K562 (cell line): ENCODE measurements at regions not wholly inside any gene's neighbourhood (a gene's known extent, or its start where the extent isn't known, plus 50 kb on each side); places are given as distances from the start of the nearest gene placed in this dataset.

Experiments
- CEBPG ChIP-seq, 3 experiments: fragments of 200-800 bp in 1 of 3; sonication (Bioruptor generic) in 1 of 3; sonication (generic) in 1 of 3; formaldehyde crosslinking in 1 of 3; IDR thresholded peaks in 2 of 3; conservative IDR thresholded peaks in 1 of 3; 2 replicates each; pipeline versions ENCODE4 v1.6.1 to v1.8.0; 2016 to 2022; ENCODE audit warnings: missing compliant biosample characterization in 2 of 3, missing genetic modification characterization in 2 of 3, mild to moderate bottlenecking in 1 of 3, missing genetic modification reagents in 1 of 3
- JUND ChIP-seq, 2 experiments: IDR thresholded peaks; 2 replicates in 1 of 2; 3 replicates in 1 of 2; pipeline ENCODE4 v1.6.1; 2011; ENCODE audit warnings: borderline replicate concordance in 2 of 2, low read depth in 2 of 2, low read length in 2 of 2, improper control_type of control experiment in 1 of 2, missing biosample characterization in 1 of 2, missing genetic modification characterization in 1 of 2, missing genetic modification reagents in 1 of 2
- MAZ ChIP-seq, 2 experiments: fragments of 450-650 bp in 1 of 2; sonication (generic) in 1 of 2; formaldehyde crosslinking; IDR thresholded peaks in 1 of 2; conservative IDR thresholded peaks in 1 of 2; 2 replicates each; pipeline versions ENCODE4 v1.4.0 to v1.5.0; 2020; ENCODE audit warnings: mild to moderate bottlenecking in 1 of 2, missing genetic modification reagents in 1 of 2
- MEIS2 ChIP-seq: fragments of 450-650 bp; IDR thresholded peaks from 2 replicates; pipeline ENCODE4 v1.6.1; 2014; ENCODE audit warnings: mild to moderate bottlenecking; ENCODE audit not compliant: partially characterized antibody
- SOX6 ChIP-seq: fragments of 450-650 bp; IDR thresholded peaks from 2 replicates; pipeline ENCODE4 v1.6.1; 2014; ENCODE audit warnings: mild to moderate bottlenecking
- TAF1 ChIP-seq: IDR thresholded peaks from 2 replicates; pipeline ENCODE4 v1.6.1; 2011; ENCODE audit warnings: mild to moderate bottlenecking, low read length, moderate library complexity; ENCODE audit not compliant: insufficient read depth, control insufficient read depth, severe bottlenecking; ENCODE audit errors: extremely low read depth
- TCF3 ChIP-seq: sonication (generic); formaldehyde crosslinking; IDR thresholded peaks from 2 replicates; pipeline ENCODE4 v1.4.0; 2020; ENCODE audit warnings: mild to moderate bottlenecking, missing genetic modification reagents
- TF ChIP-seq, protein P1 (sequence below): fragments of 250-450 bp; sonication (Bioruptor Pico); IDR thresholded peaks from 2 replicates; pipeline ENCODE4 v1.4.0; 2020
- TF ChIP-seq, protein P2 (sequence below): fragments of 200-600 bp; sonication (generic); IDR thresholded peaks from one replicate; pipeline ENCODE4 v1.6.1; 2012; ENCODE audit warnings: mild to moderate bottlenecking, low read depth, low read length, inconsistent platforms

DNA sequence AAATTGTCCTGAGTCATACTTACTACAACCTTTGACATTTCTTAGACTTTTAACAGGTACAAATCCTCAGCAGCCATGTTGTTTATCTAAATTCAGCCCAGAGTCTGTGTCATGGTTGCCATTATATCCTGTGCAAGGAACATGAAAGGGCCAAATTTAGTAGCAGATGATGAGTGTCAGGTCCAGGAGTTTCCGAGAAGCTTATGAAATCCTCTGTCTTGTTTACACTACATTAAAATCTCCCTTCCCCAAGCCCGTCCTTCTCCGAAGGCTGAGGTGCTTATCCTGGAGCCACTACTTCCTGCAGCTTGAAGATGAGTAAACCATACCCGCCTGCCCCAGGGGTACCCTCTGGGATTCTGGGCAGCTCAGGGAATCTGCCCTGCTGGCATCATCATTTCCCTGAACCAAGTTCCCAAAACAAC lies 102.6 kb upstream of the SERP2 start (continued):
- no peak for TF ChIP-seq TAF1
- no peak for TF ChIP-seq SOX6
- TF ChIP-seq CEBPG (CRISPR knock-in tag; IDR thresholded peaks at IDR 0.05) = no peak; the same call in 1 of the 2 replicates
- TF ChIP-seq CEBPG (tag; conservative IDR thresholded peaks at IDR 0.05 in 1 of 2, IDR thresholded peaks at IDR 0.05 in 1 of 2) = peak; percentile 26 to 69; a peak in 2 of 4 replicates
- peak; percentile 59 for TF ChIP-seq TCF3 (CRISPR knock-in tag)
- TF ChIP-seq MAZ (CRISPR knock-in tag; conservative IDR thresholded peaks at IDR 0.05 in 1 of 2, IDR thresholded peaks at IDR 0.05 in 1 of 2) = no peak
- TF ChIP-seq JUND (IDR thresholded peaks at IDR 0.05; ENCODE audit: borderline replicate concordance, low read depth, low read length) = peak; percentile 6; the same call in 1 of the 2 replicates
- no peak; the same call in 2 of the 3 replicates for TF ChIP-seq JUND (tag; IDR thresholded peaks at IDR 0.05; ENCODE audit: borderline replicate concordance, low read depth, low read length)
- TF ChIP-seq, protein P1, sequence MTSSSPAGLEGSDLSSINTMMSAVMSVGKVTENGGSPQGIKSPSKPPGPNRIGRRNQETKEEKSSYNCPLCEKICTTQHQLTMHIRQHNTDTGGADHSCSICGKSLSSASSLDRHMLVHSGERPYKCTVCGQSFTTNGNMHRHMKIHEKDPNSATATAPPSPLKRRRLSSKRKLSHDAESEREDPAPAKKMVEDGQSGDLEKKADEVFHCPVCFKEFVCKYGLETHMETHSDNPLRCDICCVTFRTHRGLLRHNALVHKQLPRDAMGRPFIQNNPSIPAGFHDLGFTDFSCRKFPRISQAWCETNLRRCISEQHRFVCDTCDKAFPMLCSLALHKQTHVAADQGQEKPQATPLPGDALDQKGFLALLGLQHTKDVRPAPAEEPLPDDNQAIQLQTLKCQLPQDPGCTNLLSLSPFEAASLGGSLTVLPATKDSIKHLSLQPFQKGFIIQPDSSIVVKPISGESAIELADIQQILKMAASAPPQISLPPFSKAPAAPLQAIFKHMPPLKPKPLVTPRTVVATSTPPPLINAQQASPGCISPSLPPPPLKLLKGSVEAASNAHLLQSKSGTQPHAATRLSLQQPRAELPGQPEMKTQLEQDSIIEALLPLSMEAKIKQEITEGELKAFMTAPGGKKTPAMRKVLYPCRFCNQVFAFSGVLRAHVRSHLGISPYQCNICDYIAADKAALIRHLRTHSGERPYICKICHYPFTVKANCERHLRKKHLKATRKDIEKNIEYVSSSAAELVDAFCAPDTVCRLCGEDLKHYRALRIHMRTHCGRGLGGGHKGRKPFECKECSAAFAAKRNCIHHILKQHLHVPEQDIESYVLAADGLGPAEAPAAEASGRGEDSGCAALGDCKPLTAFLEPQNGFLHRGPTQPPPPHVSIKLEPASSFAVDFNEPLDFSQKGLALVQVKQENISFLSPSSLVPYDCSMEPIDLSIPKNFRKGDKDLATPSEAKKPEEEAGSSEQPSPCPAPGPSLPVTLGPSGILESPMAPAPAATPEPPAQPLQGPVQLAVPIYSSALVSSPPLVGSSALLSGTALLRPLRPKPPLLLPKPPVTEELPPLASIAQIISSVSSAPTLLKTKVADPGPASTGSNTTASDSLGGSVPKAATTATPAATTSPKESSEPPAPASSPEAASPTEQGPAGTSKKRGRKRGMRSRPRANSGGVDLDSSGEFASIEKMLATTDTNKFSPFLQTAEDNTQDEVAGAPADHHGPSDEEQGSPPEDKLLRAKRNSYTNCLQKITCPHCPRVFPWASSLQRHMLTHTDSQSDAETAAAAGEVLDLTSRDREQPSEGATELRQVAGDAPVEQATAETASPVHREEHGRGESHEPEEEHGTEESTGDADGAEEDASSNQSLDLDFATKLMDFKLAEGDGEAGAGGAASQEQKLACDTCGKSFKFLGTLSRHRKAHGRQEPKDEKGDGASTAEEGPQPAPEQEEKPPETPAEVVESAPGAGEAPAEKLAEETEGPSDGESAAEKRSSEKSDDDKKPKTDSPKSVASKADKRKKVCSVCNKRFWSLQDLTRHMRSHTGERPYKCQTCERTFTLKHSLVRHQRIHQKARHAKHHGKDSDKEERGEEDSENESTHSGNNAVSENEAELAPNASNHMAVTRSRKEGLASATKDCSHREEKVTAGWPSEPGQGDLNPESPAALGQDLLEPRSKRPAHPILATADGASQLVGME (CRISPR knock-in tag) = no peak
- TF ChIP-seq, protein P2, sequence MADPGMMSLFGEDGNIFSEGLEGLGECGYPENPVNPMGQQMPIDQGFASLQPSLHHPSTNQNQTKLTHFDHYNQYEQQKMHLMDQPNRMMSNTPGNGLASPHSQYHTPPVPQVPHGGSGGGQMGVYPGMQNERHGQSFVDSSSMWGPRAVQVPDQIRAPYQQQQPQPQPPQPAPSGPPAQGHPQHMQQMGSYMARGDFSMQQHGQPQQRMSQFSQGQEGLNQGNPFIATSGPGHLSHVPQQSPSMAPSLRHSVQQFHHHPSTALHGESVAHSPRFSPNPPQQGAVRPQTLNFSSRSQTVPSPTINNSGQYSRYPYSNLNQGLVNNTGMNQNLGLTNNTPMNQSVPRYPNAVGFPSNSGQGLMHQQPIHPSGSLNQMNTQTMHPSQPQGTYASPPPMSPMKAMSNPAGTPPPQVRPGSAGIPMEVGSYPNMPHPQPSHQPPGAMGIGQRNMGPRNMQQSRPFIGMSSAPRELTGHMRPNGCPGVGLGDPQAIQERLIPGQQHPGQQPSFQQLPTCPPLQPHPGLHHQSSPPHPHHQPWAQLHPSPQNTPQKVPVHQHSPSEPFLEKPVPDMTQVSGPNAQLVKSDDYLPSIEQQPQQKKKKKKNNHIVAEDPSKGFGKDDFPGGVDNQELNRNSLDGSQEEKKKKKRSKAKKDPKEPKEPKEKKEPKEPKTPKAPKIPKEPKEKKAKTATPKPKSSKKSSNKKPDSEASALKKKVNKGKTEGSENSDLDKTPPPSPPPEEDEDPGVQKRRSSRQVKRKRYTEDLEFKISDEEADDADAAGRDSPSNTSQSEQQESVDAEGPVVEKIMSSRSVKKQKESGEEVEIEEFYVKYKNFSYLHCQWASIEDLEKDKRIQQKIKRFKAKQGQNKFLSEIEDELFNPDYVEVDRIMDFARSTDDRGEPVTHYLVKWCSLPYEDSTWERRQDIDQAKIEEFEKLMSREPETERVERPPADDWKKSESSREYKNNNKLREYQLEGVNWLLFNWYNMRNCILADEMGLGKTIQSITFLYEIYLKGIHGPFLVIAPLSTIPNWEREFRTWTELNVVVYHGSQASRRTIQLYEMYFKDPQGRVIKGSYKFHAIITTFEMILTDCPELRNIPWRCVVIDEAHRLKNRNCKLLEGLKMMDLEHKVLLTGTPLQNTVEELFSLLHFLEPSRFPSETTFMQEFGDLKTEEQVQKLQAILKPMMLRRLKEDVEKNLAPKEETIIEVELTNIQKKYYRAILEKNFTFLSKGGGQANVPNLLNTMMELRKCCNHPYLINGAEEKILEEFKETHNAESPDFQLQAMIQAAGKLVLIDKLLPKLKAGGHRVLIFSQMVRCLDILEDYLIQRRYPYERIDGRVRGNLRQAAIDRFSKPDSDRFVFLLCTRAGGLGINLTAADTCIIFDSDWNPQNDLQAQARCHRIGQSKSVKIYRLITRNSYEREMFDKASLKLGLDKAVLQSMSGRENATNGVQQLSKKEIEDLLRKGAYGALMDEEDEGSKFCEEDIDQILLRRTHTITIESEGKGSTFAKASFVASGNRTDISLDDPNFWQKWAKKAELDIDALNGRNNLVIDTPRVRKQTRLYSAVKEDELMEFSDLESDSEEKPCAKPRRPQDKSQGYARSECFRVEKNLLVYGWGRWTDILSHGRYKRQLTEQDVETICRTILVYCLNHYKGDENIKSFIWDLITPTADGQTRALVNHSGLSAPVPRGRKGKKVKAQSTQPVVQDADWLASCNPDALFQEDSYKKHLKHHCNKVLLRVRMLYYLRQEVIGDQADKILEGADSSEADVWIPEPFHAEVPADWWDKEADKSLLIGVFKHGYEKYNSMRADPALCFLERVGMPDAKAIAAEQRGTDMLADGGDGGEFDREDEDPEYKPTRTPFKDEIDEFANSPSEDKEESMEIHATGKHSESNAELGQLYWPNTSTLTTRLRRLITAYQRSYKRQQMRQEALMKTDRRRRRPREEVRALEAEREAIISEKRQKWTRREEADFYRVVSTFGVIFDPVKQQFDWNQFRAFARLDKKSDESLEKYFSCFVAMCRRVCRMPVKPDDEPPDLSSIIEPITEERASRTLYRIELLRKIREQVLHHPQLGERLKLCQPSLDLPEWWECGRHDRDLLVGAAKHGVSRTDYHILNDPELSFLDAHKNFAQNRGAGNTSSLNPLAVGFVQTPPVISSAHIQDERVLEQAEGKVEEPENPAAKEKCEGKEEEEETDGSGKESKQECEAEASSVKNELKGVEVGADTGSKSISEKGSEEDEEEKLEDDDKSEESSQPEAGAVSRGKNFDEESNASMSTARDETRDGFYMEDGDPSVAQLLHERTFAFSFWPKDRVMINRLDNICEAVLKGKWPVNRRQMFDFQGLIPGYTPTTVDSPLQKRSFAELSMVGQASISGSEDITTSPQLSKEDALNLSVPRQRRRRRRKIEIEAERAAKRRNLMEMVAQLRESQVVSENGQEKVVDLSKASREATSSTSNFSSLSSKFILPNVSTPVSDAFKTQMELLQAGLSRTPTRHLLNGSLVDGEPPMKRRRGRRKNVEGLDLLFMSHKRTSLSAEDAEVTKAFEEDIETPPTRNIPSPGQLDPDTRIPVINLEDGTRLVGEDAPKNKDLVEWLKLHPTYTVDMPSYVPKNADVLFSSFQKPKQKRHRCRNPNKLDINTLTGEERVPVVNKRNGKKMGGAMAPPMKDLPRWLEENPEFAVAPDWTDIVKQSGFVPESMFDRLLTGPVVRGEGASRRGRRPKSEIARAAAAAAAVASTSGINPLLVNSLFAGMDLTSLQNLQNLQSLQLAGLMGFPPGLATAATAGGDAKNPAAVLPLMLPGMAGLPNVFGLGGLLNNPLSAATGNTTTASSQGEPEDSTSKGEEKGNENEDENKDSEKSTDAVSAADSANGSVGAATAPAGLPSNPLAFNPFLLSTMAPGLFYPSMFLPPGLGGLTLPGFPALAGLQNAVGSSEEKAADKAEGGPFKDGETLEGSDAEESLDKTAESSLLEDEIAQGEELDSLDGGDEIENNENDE = no peak
- peak; percentile 10 for TF ChIP-seq MEIS2
